Naive B cell (primary cell): ENCODE measurements at regions not wholly inside any gene's neighbourhood (a gene's known extent, or its start where the extent isn't known, plus 50 kb on each side); places are given as distances from the start of the nearest gene placed in this dataset.

Experiments used
- ATAC-seq, 2 donors: fragments of 150-1000 bp; cut with Tn5 transposase; 2 replicates each; pipeline ENCODE4 v1.10.0; 2021; ENCODE audit warnings: low read depth in 2 of 2, mild to moderate bottlenecking in 2 of 2, moderate library complexity in 2 of 2
- DNase-seq: peaks from one replicate; pipeline ENCODE4 v3.0.0; 2022
- H3K27ac Mint-ChIP-seq, 6 donors: one replicate each; pipeline ENCODE4 v1.8.0; 2020 to 2022; ENCODE audit warnings: mild to moderate bottlenecking in 6 of 6, mixed read lengths in 6 of 6, moderate library complexity in 5 of 6, inconsistent platforms in 2 of 6
- H3K27me3 Mint-ChIP-seq, 3 donors: one replicate each; pipeline ENCODE4 v1.8.0; 2021 to 2022; ENCODE audit warnings: mixed read lengths in 3 of 3, mild to moderate bottlenecking in 1 of 3
- H3K36me3 Mint-ChIP-seq, 2 donors: one replicate each; pipeline ENCODE4 v1.8.0; 2020 to 2022; ENCODE audit warnings: mixed read lengths in 2 of 2, inconsistent platforms in 1 of 2, mild to moderate bottlenecking in 1 of 2
- H3K4me1 Mint-ChIP-seq, 3 donors: one replicate each; pipeline ENCODE4 v1.8.0; 2020 to 2022; ENCODE audit warnings: mixed read lengths in 3 of 3, inconsistent platforms in 1 of 3, mild to moderate bottlenecking in 1 of 3, moderate library complexity in 1 of 3
- H3K4me3 Mint-ChIP-seq, 8 donors: one replicate each; pipeline ENCODE4 v1.8.0; 2020 to 2022; ENCODE audit warnings: mild to moderate bottlenecking in 8 of 8, mixed read lengths in 8 of 8, moderate library complexity in 8 of 8, inconsistent platforms in 2 of 8
- H3K9me3 Mint-ChIP-seq, 7 donors: one replicate each; pipeline ENCODE4 v1.8.0; 2020 to 2022; ENCODE audit warnings: mixed read lengths in 7 of 7, mild to moderate bottlenecking in 5 of 7, inconsistent platforms in 2 of 7, moderate library complexity in 1 of 7

- no peaks in the 10 kb centered on the region for H3K36me3 Mint-ChIP-seq
- H3K4me3 Mint-ChIP-seq, result no peak overlapping the region
- DNase-seq (no peak), ATAC-seq (no peak)
- peaks cover 0 to 11% (median 0%) of the 10 kb centered on the region in 7 donors for H3K9me3 Mint-ChIP-seq
- H3K27me3 Mint-ChIP-seq, result peaks cover 0 to 4% (median 0%) of the 10 kb centered on the region in 3 donors
- H3K27ac Mint-ChIP-seq, result no peak overlapping the region
- no peaks in the 10 kb centered on the region for H3K4me1 Mint-ChIP-seq
These were observed 154.7 kb downstream of the TSN start for GRCh38 chr2:121910139-121910538.

- Mint-ChIP-seq H3K36me3 (no peaks in the 10 kb centered on the region), H3K4me3 (no peak overlapping the region), H3K27ac (no peak overlapping the region), H3K9me3 (peaks cover 0 to 11% (median 0%) of the 10 kb centered on the region in 7 donors), H3K4me1 (no peaks in the 10 kb centered on the region), H3K27me3 (peaks cover 0 to 4% (median 0%) of the 10 kb centered on the region in 3 donors)
- no peak for DNase-seq
- ATAC-seq, result no peak
These were observed 155.6 kb downstream of the TSN start for GRCh38 chr2:121911036-121911435.

DNA sequence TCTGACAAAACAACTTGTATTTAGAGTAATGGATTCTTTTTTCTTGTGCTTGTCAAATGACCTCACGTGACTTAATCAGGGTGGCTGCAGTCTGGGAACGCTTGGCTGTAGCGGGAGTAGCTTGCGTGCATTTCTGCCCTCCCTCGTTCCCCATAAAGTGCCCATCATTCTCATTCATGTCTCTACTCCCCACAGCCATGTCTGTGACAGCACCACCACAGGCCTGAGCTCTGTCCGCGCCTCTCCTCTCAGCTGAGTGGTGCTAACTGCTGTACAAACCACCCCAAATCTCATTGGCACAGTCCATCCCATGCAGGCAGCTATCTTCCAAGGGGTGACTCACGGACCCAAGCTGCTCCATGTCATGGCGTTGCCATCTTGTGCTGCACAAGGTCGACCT lies 161.7 kb downstream of the TSN start:
- Mint-ChIP-seq H3K4me3 (no peak overlapping the region), H3K4me1 (no peaks in the 10 kb centered on the region), H3K27me3 (peaks cover 0 to 13% (median 4%) of the 10 kb centered on the region in 3 donors), H3K27ac (no peak overlapping the region), H3K9me3 (peaks cover 0 to 8% (median 1%) of the 10 kb centered on the region in 7 donors), H3K36me3 (no peaks in the 10 kb centered on the region)
- ATAC-seq, result no peak
- no peak for DNase-seq

DNA sequence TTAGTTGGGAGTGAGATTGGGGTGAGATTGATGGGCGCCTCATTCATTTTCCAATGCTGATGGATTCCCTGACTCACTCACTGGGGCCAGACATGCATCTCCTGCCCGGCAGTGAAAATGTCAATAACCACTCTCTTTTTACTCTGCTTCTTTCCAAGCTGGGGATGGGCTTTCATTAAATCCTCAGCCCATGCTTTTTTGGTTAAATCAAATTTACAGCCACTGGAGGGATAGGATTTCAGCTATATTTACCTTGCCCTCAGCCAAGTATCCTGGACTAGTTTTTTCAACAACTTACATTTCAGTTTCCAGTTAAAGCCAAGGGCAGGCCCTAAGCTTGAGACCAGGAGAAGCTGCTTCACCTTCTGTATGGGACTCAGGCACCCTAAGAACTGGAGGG lies 162.8 kb downstream of the TSN start:
- Mint-ChIP-seq H3K4me1 (no peaks in the 10 kb centered on the region), H3K27ac (no peak overlapping the region), H3K9me3 (peaks cover 0 to 8% (median 6%) of the 10 kb centered on the region in 7 donors), H3K4me3 (peak overlapping the region in 1 of 8 donors; percentile 0), H3K36me3 (no peaks in the 10 kb centered on the region), H3K27me3 (peaks cover 0 to 13% (median 0%) of the 10 kb centered on the region in 3 donors)
- DNase-seq (no peak), ATAC-seq (no peak)

DNA sequence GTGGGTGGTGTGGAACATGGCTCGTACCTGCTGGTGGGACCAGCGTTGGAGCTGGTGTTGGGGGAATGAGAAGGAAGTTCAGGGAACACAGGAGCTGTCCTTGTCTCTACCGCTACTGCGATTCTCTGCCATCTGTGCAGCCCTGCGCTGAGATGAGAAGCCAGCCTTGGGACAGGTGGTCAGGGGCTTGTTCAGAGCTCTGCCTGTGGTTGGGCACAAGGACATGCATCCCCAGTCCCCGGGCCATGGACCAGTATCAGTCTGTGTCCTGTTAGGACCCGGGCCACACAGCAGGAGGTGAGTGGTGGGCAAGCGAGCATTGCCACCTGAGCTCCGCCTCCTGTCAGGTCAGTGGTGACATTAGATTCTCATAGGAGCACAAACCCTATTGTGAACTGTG lies 164.4 kb downstream of the TSN start:
- Mint-ChIP-seq H3K9me3 (peaks cover 5 to 12% (median 7%) of the 10 kb centered on the region in 7 donors), H3K4me1 (no peaks in the 10 kb centered on the region), H3K27ac (no peak overlapping the region), H3K4me3 (no peak overlapping the region), H3K27me3 (peaks cover 0 to 13% (median 4%) of the 10 kb centered on the region in 3 donors), H3K36me3 (no peaks in the 10 kb centered on the region)
- ATAC-seq (no peak), DNase-seq (no peak)

- H3K27me3 Mint-ChIP-seq, result peaks cover 0 to 4% (median 0%) of the 10 kb centered on the region in 3 donors
- no peaks in the 10 kb centered on the region for H3K36me3 Mint-ChIP-seq
- H3K4me3 Mint-ChIP-seq, result no peak overlapping the region
- DNase-seq (no peak), ATAC-seq (no peak)
- H3K4me1 Mint-ChIP-seq, result no peaks in the 10 kb centered on the region
- H3K9me3 Mint-ChIP-seq, result peaks cover 5 to 12% (median 7%) of the 10 kb centered on the region in 7 donors
- no peak overlapping the region for H3K27ac Mint-ChIP-seq
These were observed 170.0 kb downstream of the TSN start for GRCh38 chr2:121925466-121925865.

GRCh38 chr2:121943285-121943684 lies 187.8 kb downstream of the TSN start:
- H3K4me1 Mint-ChIP-seq, result no peaks in the 10 kb centered on the region
- H3K36me3 Mint-ChIP-seq, result no peaks in the 10 kb centered on the region
- DNase-seq, result no peak
- H3K9me3 Mint-ChIP-seq, result peaks cover 0 to 4% (median 0%) of the 10 kb centered on the region in 7 donors
- no peak overlapping the region for H3K4me3 Mint-ChIP-seq
- H3K27me3 Mint-ChIP-seq, result peaks cover 0 to 19% (median under 1%) of the 10 kb centered on the region in 3 donors
- ATAC-seq, result no peak
- H3K27ac Mint-ChIP-seq, result no peak overlapping the region

DNA sequence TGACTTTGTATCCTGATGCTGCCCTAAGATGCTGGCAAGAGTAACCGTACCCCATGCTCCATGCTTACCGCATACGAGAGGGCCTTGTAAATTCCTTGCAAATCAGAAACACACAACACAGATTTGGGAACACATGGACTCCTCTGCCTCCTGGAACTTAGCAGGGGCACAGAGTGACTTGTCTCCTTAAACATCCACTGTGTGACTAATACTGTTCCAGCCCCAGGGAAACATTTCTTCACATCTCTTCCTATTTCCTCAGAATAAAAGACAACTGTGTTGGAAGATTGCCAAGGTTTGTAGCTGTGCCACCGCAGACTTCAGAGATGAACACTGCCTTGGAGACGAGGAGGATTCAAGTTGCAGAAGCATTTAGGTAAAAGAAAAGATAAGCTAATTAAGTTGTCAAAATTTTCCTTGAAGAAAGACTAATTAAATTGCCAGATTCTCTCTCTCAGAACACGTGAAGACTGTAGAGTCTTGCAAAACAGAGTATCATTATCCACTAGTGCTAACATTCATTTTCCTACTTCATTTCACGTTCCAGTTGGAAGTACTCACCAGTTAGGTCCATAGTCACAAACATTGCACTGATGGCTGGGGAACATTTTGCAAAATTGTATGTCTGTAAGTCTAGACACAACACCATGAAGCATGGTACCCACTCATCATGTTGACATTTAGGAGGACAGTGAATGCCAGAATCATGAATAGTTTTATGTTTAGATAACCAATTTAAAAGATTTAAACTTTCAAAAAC lies 188.8 kb downstream of the TSN start:
- no peak for DNase-seq
- H3K27me3 Mint-ChIP-seq, result peaks cover 0 to 21% (median 7%) of the 10 kb centered on the region in 3 donors
- peaks cover 0 to 4% (median 0%) of the 10 kb centered on the region in 7 donors for H3K9me3 Mint-ChIP-seq
- peak overlapping the region in 1 of 6 donors; percentile 28 for H3K27ac Mint-ChIP-seq
- no peaks in the 10 kb centered on the region for H3K36me3 Mint-ChIP-seq
- H3K4me1 Mint-ChIP-seq, result no peaks in the 10 kb centered on the region
- H3K4me3 Mint-ChIP-seq, result no peak overlapping the region
- no peak for ATAC-seq

DNA sequence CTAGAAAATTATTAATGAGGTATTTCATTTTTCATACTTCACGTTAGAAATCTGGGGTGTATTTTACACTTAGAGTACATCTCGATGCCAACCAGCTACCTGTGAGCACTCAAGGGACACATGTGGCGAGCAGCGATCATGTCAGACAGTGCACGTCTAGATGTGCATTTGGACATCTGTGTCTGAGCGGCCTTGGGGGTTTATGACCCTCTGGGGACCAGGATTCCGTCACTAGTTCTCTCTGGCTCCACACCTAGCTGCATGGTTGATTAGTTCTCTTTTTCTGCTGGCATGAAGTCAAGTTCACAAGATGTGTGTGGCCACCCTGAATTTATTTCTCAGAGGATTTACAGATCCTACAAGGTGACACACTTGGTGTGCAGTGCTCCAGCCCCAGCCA lies 192.2 kb downstream of the TSN start:
- no peaks in the 10 kb centered on the region for H3K36me3 Mint-ChIP-seq
- H3K27ac Mint-ChIP-seq, result no peak overlapping the region
- H3K4me3 Mint-ChIP-seq, result no peak overlapping the region
- no peak for ATAC-seq
- peaks cover 5 to 9% (median 8%) of the 10 kb centered on the region in 3 donors for H3K27me3 Mint-ChIP-seq
- H3K4me1 Mint-ChIP-seq, result no peaks in the 10 kb centered on the region
- H3K9me3 Mint-ChIP-seq, result peaks cover 0 to 2% (median 0%) of the 10 kb centered on the region in 7 donors
- DNase-seq, result no peak

DNA sequence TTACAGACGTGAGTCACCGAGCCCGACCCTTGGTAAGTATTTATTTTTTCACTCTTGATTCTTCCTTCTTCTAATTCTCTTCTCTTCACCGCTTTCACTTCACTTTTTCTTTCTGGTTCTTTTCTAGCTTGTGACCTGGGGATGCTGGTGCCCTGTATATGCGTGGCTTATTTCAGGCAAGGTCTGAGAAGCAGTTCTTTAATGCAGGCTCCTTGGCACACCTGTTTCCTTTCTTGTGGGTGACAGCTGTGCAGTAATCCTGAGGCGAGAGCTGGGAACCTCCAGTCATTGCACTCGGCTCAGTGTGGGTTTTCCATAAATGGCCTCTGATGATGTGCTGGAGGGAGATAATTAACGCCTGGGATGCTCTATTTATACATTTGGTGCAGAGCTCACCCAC lies 193.8 kb downstream of the TSN start:
- DNase-seq (no peak), ATAC-seq (no peak)
- Mint-ChIP-seq H3K27me3 (peaks cover 8 to 14% (median 9%) of the 10 kb centered on the region in 3 donors), H3K36me3 (no peaks in the 10 kb centered on the region), H3K4me1 (no peaks in the 10 kb centered on the region), H3K9me3 (peaks cover 0 to 4% (median 0%) of the 10 kb centered on the region in 7 donors), H3K4me3 (peak overlapping the region in 1 of 8 donors; percentile 48), H3K27ac (no peak overlapping the region)

- ATAC-seq, result no peak
- no peak overlapping the region for H3K27ac Mint-ChIP-seq
These were observed 200.0 kb downstream of the TSN start for GRCh38 chr2:121955426-121955825.

DNA sequence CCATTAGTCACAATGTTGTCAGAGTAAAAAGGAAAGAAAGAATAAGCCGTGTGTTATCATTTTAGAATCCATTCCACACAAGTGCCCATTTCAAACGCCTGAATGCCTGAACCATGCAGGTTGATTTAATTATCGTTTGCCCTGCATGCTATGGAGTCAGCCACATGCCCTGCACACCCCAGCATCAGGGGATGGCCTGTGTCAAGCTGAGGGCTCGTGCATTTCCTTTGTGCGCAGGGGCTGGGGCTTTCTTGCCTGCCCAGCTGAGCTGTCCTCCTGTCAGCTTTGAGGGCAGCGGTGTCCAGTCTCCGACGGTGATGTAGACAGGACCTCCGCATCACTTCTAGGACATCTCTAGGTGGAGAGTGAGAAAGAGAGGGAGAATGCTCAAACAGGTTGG lies 200.4 kb downstream of the TSN start:
- Mint-ChIP-seq H3K36me3 (no peaks in the 10 kb centered on the region), H3K9me3 (peaks cover 0 to 4% (median 0%) of the 10 kb centered on the region in 7 donors), H3K27ac (no peak overlapping the region), H3K4me3 (no peak overlapping the region), H3K4me1 (no peaks in the 10 kb centered on the region), H3K27me3 (peaks cover 5 to 19% (median 7%) of the 10 kb centered on the region in 3 donors)
- ATAC-seq (no peak), DNase-seq (no peak)

More at GRCh38 chr2:121955426-121955825, 200.0 kb downstream of the TSN start:
- Mint-ChIP-seq H3K36me3 (no peaks in the 10 kb centered on the region), H3K4me1 (no peaks in the 10 kb centered on the region), H3K4me3 (no peak overlapping the region), H3K27me3 (peaks cover 5 to 19% (median 7%) of the 10 kb centered on the region in 3 donors), H3K9me3 (peaks cover 0 to 4% (median 0%) of the 10 kb centered on the region in 7 donors)
- no peak for DNase-seq

GRCh38 chr2:121960251-121960650 lies 204.8 kb downstream of the TSN start:
- H3K27me3 Mint-ChIP-seq, result peaks cover 5 to 15% (median 15%) of the 10 kb centered on the region in 3 donors
- ATAC-seq, result no peak
- no peak overlapping the region for H3K4me3 Mint-ChIP-seq
- no peaks in the 10 kb centered on the region for H3K9me3 Mint-ChIP-seq
- no peaks in the 10 kb centered on the region for H3K36me3 Mint-ChIP-seq
- no peak overlapping the region for H3K27ac Mint-ChIP-seq
- DNase-seq, result no peak
- no peaks in the 10 kb centered on the region for H3K4me1 Mint-ChIP-seq

DNA sequence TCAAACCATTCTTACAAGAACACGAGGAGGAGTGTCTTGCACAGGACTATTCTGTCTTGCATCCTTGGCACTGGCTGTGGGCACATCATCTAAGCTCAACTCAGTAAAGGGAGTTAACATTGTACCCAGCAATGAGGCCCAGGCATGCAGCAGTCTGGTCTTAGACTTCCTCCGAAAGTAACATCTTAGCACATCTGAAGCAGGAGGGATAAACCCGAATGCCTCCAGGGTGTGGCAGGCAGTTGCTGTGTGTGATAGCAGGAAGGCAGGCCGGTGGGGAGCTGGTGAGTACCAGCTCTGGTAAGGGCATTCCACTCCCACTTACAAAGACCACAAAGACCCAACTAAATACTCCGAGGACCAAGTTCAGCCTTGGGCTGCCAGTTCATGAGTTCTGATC lies 206.3 kb downstream of the TSN start:
- peaks cover 0 to 6% (median 0%) of the 10 kb centered on the region in 7 donors for H3K9me3 Mint-ChIP-seq
- no peaks in the 10 kb centered on the region for H3K36me3 Mint-ChIP-seq
- H3K4me1 Mint-ChIP-seq, result no peaks in the 10 kb centered on the region
- H3K27ac Mint-ChIP-seq, result no peak overlapping the region
- no peak overlapping the region for H3K4me3 Mint-ChIP-seq
- H3K27me3 Mint-ChIP-seq, result peaks cover 2 to 26% (median 15%) of the 10 kb centered on the region in 3 donors
- no peak for DNase-seq
- ATAC-seq, result no peak
